IMR-90 (cell line): ENCODE measurements at regions not wholly inside any gene's neighbourhood (a gene's known extent, or its start where the extent isn't known, plus 50 kb on each side); places are given as distances from the start of the nearest gene placed in this dataset.

Experiments
- ATAC-seq: fragments of 200-7000 bp; cut with Tn5 transposase; 2 replicates; pipeline ENCODE4 v1.9.1; 2020; ENCODE audit warnings: low read depth, mild to moderate bottlenecking, moderate library complexity
- BruUV-seq: library from RNA; stranded (reverse); fragments of 400-500 nt; replicated peaks from 2 replicates; lab custom pipeline; 2021; lab: Mats Ljungman, UMichigan
- CTCF ChIA-PET: fragments of 300-600 bp; formaldehyde crosslinking; extraction: SDS; loops from one replicate; lab custom pipeline; 2021; ENCODE audit warnings: antibody characterized with exemption; lab: Yijun Ruan, JAX
- POLR2A ChIA-PET: fragments of 300-600 bp; sonication (Branson Sonifier 250); formaldehyde crosslinking; loops from one replicate; lab custom pipeline; 2022; ENCODE audit warnings: antibody characterized with exemption; ENCODE audit not compliant: unreplicated experiment; lab: Charles Lee
- DNase-seq: peaks from one replicate; pipeline ENCODE4 v3.0.0; 2013
- H2AFZ ChIP-seq: replicated peaks from 2 replicates; pipeline ENCODE3; 2013; ENCODE audit warnings: low read length, mild to moderate bottlenecking; ENCODE audit not compliant: poor library complexity
- H2AK5ac ChIP-seq: 2 replicates; pipeline ENCODE4 v1.6.1; 2013; ENCODE audit warnings: low read depth, low read length, inconsistent platforms
- H2AK9ac ChIP-seq: replicated peaks from 2 replicates; pipeline ENCODE3; 2013; ENCODE audit warnings: mild to moderate bottlenecking, low read depth, low read length, moderate library complexity; ENCODE audit not compliant: poor library complexity
- H2BK120ac ChIP-seq: 2 replicates; pipeline ENCODE4 v1.6.1; 2013; ENCODE audit warnings: low read depth, low read length, inconsistent platforms
- H2BK15ac ChIP-seq: 3 replicates; pipeline ENCODE4 v1.6.1; 2013; ENCODE audit warnings: low read depth, low read length, inconsistent platforms
- H2BK20ac ChIP-seq: 2 replicates; pipeline ENCODE4 v1.6.1; 2013; ENCODE audit warnings: low read depth, mild to moderate bottlenecking, inconsistent platforms, low read length, moderate library complexity
- H2BK5ac ChIP-seq: 2 replicates; pipeline ENCODE4 v1.6.1; 2013; ENCODE audit warnings: mild to moderate bottlenecking, low read depth, low read length, inconsistent platforms; ENCODE audit not compliant: poor library complexity, severe bottlenecking
- H3K14ac ChIP-seq: replicated peaks from 2 replicates; pipeline ENCODE4 v1.6.1; 2013; ENCODE audit warnings: low read depth, low read length, inconsistent platforms
- H3K18ac ChIP-seq: 2 replicates; pipeline ENCODE4 v1.6.1; 2013; ENCODE audit warnings: low read depth, low read length, control low read depth
- H3K23ac ChIP-seq: 2 replicates; pipeline ENCODE4 v1.6.1; 2013; ENCODE audit warnings: low read depth, low read length, inconsistent platforms
- H3K27ac ChIP-seq: 2 replicates; pipeline ENCODE4 v1.5.1; 2013; ENCODE audit warnings: mild to moderate bottlenecking, control low read depth, low read length; ENCODE audit not compliant: insufficient read depth
- H3K27me3 ChIP-seq: 2 replicates; pipeline ENCODE4 v1.6.1; 2013; ENCODE audit warnings: low read length; ENCODE audit not compliant: control insufficient read depth, insufficient read depth
- H3K36me3 ChIP-seq: 2 replicates; pipeline ENCODE4 v1.6.1; 2013; ENCODE audit warnings: low read length, mixed read lengths; ENCODE audit not compliant: control insufficient read depth, insufficient read depth
- H3K4ac ChIP-seq: 2 replicates; pipeline ENCODE4 v1.6.1; 2013; ENCODE audit warnings: low read depth, low read length, inconsistent platforms
- H3K4me1 ChIP-seq: 2 replicates; pipeline ENCODE4 v1.6.1; 2013; ENCODE audit warnings: low read length, mixed read lengths; ENCODE audit not compliant: control insufficient read depth, insufficient read depth
- H3K4me2 ChIP-seq: 2 replicates; pipeline ENCODE4 v1.6.1; 2013; ENCODE audit warnings: low read depth, mild to moderate bottlenecking, control low read depth, low read length, moderate library complexity
- H3K4me3 ChIP-seq: 2 replicates; pipeline ENCODE4 v1.5.1; 2013; ENCODE audit warnings: low read depth, mild to moderate bottlenecking, control low read depth, low read length, moderate library complexity; ENCODE audit not compliant: insufficient read depth
- H3K56ac ChIP-seq: 2 replicates; pipeline ENCODE4 v1.6.1; 2013; ENCODE audit warnings: low read length, inconsistent platforms; ENCODE audit not compliant: insufficient read depth; ENCODE audit errors: extremely low read depth
- H3K79me1 ChIP-seq, 2 experiments: 2 replicates each; pipeline ENCODE4 v1.6.1; 2013; ENCODE audit warnings: low read length in 2 of 2, inconsistent platforms in 1 of 2, low read depth in 1 of 2
- H3K9ac ChIP-seq: 2 replicates; pipeline ENCODE4 v1.6.1; 2013; ENCODE audit warnings: low read depth, low read length, control low read depth
- H3K9me1 ChIP-seq: 2 replicates; pipeline ENCODE4 v1.6.1; 2013; ENCODE audit warnings: low read length, inconsistent platforms; ENCODE audit not compliant: insufficient read depth
- H3K9me3 ChIP-seq: 2 replicates; pipeline ENCODE4 v1.6.1; 2013; ENCODE audit warnings: low read length; ENCODE audit not compliant: control insufficient read depth, insufficient read depth
- H4K20me1 ChIP-seq: 2 replicates; pipeline ENCODE4 v1.6.1; 2013; ENCODE audit warnings: low read length, inconsistent platforms; ENCODE audit not compliant: insufficient read depth
- H4K5ac ChIP-seq: 2 replicates; pipeline ENCODE4 v1.6.1; 2013; ENCODE audit warnings: mild to moderate bottlenecking, low read depth, low read length, control low read depth
- H4K8ac ChIP-seq, 2 experiments: 2 replicates each; pipeline ENCODE4 v1.6.1; 2013; ENCODE audit warnings: low read depth in 2 of 2, low read length in 2 of 2, control low read depth in 1 of 2, inconsistent platforms in 1 of 2
- H4K91ac ChIP-seq: 2 replicates; pipeline ENCODE4 v1.6.1; 2013; ENCODE audit warnings: low read depth, low read length, inconsistent platforms; ENCODE audit not compliant: insufficient read depth
- BHLHE40 ChIP-seq: fragments of 150-350 bp; IDR thresholded peaks from 2 replicates; pipeline ENCODE4 v1.6.1; 2016; ENCODE audit warnings: mild to moderate bottlenecking, low read depth, low read length
- WGBS, 2 experiments: methylation state at CpG; one replicate each; pipeline versions ENCODE4 v1.1.5 to v1.1.7; 2013; ENCODE audit warnings: missing lambda C conversion rate in 2 of 2; ENCODE audit not compliant: insufficient read length in 1 of 2; ENCODE audit errors: extremely low coverage in 2 of 2; 5-methylcytosine and 5-hydroxymethylcytosine counted together
- dilution Hi-C: fragments of 300-500 bp; cut with HindIII; formaldehyde crosslinking; loops from one replicate; pipeline ENCODE4 v1.14.3; 2018; ENCODE audit warnings: low sequenced_read_pairs; ENCODE audit not compliant: unreplicated experiment
- in situ Hi-C: fragments of 300-500 bp; cut with MboI; formaldehyde crosslinking; loops from 3 replicates; pipeline ENCODE4 v1.14.3; 2019; ENCODE audit warnings: low sequenced_read_pairs, inconsistent platforms, mixed read lengths
- intact Hi-C: fragments of 100-400 bp; cut with micrococcal nuclease; formaldehyde crosslinking; loops from 2 replicates; pipeline ENCODE4 v1.10.0; 2022
- TF ChIP-seq, protein P1 (sequence below): fragments of 150-350 bp; IDR thresholded peaks from 2 replicates; pipeline ENCODE4 v1.6.1; 2017; ENCODE audit warnings: mild to moderate bottlenecking, antibody characterized with exemption, low read length, low read depth

DNA sequence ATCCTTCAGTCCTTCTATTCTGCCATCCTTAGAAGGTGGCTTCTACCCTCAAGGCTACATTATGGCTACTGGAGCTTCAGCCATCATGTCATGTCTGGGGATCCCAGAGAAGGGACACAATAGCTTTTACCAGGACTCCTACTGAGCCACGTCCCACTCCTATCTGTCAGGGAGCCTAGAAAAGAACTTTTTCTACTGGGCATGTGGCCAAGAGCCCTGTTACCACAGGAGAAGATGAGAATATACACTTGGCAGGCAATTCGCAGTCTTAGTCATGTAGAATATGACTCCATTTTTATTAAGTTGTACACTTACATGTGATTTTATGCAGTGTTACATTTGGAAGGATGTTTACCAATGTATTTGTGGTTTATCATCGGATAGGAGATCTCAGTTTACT, 64.6 kb upstream of the KCNMA1 start:
- no peaks in the 10 kb centered on the region for H3K9me3 ChIP-seq
- peaks cover 2% of the 10 kb centered on the region; the same call in 1 of the 2 replicates for H3K4me1 ChIP-seq
- H2AK5ac ChIP-seq, result no peak overlapping the region
- no peak overlapping the region for H2BK15ac ChIP-seq
- TF ChIP-seq BHLHE40, result no peak
- TF ChIP-seq, protein P1, sequence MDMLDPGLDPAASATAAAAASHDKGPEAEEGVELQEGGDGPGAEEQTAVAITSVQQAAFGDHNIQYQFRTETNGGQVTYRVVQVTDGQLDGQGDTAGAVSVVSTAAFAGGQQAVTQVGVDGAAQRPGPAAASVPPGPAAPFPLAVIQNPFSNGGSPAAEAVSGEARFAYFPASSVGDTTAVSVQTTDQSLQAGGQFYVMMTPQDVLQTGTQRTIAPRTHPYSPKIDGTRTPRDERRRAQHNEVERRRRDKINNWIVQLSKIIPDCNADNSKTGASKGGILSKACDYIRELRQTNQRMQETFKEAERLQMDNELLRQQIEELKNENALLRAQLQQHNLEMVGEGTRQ, result peak; percentile 17; the same call in 1 of the 2 replicates
- H2AK9ac ChIP-seq, result no peak overlapping the region
- H2BK20ac ChIP-seq, result no peak overlapping the region
- H3K4me3 ChIP-seq, result no peak overlapping the region
- ChIA-PET POLR2A (no interaction called here), CTCF (interaction anchor here (1.1 kb wide), 2 partner anchors 10 to 537 kb away, joined by 3 to 4 read pairs; no protein-coding TSS in a partner anchor)
- H3K4me2 ChIP-seq, result no peak overlapping the region
- WGBS, 2 experiments, result no CpG with 5 or more reads among the region's 3 CpGs
- H3K23ac ChIP-seq, result no peak overlapping the region
- intact Hi-C loops (loop anchor here (5.0 kb wide), 1 partner anchor 40 kb away; no protein-coding TSS in a partner anchor), dilution Hi-C loops (no loop called here), in situ Hi-C loops (no loop called here)
- H2BK120ac ChIP-seq, result no peak overlapping the region
- DNase-seq, result peak; percentile 94
- no peaks in the 10 kb centered on the region; the same call in 1 of the 2 replicates for H3K36me3 ChIP-seq
- no peak overlapping the region for H2BK5ac ChIP-seq
- no peaks in the 10 kb centered on the region for H3K9me1 ChIP-seq
- no peak overlapping the region for H3K9ac ChIP-seq
- no peak overlapping the region for H2AFZ ChIP-seq
- H3K79me1 ChIP-seq, result no peaks in the 10 kb centered on the region
- H3K27me3 ChIP-seq, result peaks cover 7% of the 10 kb centered on the region
- H3K56ac ChIP-seq, result no peak overlapping the region
- H4K20me1 ChIP-seq, result no peaks in the 10 kb centered on the region
- ATAC-seq, result peak; percentile 90
- no peak overlapping the region for H3K27ac ChIP-seq
- H3K18ac ChIP-seq, result no peak overlapping the region
- no peak overlapping the region for H3K14ac ChIP-seq
- H4K8ac ChIP-seq, result no peak overlapping the region
- no peak overlapping the region for H4K5ac ChIP-seq
- no peak overlapping the region for H3K4ac ChIP-seq
- H4K91ac ChIP-seq, result no peak overlapping the region
- BruUV-seq, result no TSS peak
